GM18505 (cell line): ENCODE measurements at regions not wholly inside any gene's neighbourhood (a gene's known extent, or its start where the extent isn't known, plus 50 kb on each side); places are given as distances from the start of the nearest gene placed in this dataset.

Experiments used
- ATAC-seq: cut with Tn5 transposase; IDR thresholded peaks from one replicate; pipeline ENCODE4 v1.9.1; 2021; ENCODE audit not compliant: unreplicated experiment
- POLR2A ChIP-seq: IDR thresholded peaks from 4 replicates; pipeline ENCODE4 v1.6.1; 2011; ENCODE audit warnings: borderline replicate concordance; ENCODE audit not compliant: insufficient read depth, insufficient read length; ENCODE audit errors: extremely low read depth

- TF ChIP-seq POLR2A = no peak
- ATAC-seq = no peak
Measured at GRCh38 chr14:86641310-86641709, 1111.4 kb downstream of the FLRT2 start.

GRCh38 chr14:86640288-86640687 is 1110.3 kb downstream of the FLRT2 start:
- TF ChIP-seq POLR2A = no peak
- ATAC-seq = no peak

GRCh38 chr14:86639666-86640065 is 1109.7 kb downstream of the FLRT2 start:
- no peak for TF ChIP-seq POLR2A
- no peak for ATAC-seq

GRCh38 chr14:86639146-86639545 is 1109.2 kb downstream of the FLRT2 start:
- ATAC-seq = no peak
- TF ChIP-seq POLR2A = no peak

- TF ChIP-seq POLR2A = no peak
- ATAC-seq = no peak
Measured at GRCh38 chr14:86627080-86627479, 1097.1 kb downstream of the FLRT2 start.

- TF ChIP-seq POLR2A = no peak
- no peak for ATAC-seq
Measured at GRCh38 chr14:86626530-86626929, 1096.6 kb downstream of the FLRT2 start.

GRCh38 chr14:86625637-86626036 is 1095.7 kb downstream of the FLRT2 start:
- ATAC-seq = no peak
- no peak for TF ChIP-seq POLR2A

GRCh38 chr14:86619726-86620125 is 1089.8 kb downstream of the FLRT2 start:
- ATAC-seq = no peak
- no peak for TF ChIP-seq POLR2A

GRCh38 chr14:86613786-86614185 is 1083.8 kb downstream of the FLRT2 start:
- ATAC-seq = no peak
- TF ChIP-seq POLR2A = no peak

GRCh38 chr14:86613126-86613525 is 1083.2 kb downstream of the FLRT2 start:
- TF ChIP-seq POLR2A = no peak
- ATAC-seq = no peak

- TF ChIP-seq POLR2A = no peak
Measured at GRCh38 chr14:86604561-86604960, 1074.6 kb downstream of the FLRT2 start.

GRCh38 chr14:86602263-86602662 is 1072.3 kb downstream of the FLRT2 start:
- TF ChIP-seq POLR2A = no peak
- ATAC-seq = no peak

More at GRCh38 chr14:86604561-86604960, 1074.6 kb downstream of the FLRT2 start:
- ATAC-seq = no peak

GRCh38 chr14:86601813-86602212 is 1071.9 kb downstream of the FLRT2 start:
- ATAC-seq = no peak
- no peak for TF ChIP-seq POLR2A

- TF ChIP-seq POLR2A = no peak
- no peak for ATAC-seq
Measured at GRCh38 chr14:86597279-86597678, 1067.3 kb downstream of the FLRT2 start.

GRCh38 chr14:86596024-86596423 is 1066.1 kb downstream of the FLRT2 start:
- no peak for ATAC-seq
- no peak for TF ChIP-seq POLR2A

GRCh38 chr14:86575141-86575540 is 1045.2 kb downstream of the FLRT2 start:
- TF ChIP-seq POLR2A = no peak
- no peak for ATAC-seq

GRCh38 chr14:86574778-86575129 is 1044.8 kb downstream of the FLRT2 start:
- TF ChIP-seq POLR2A = no peak
- no peak for ATAC-seq
